Skin epidermis (tissue), 12 donors: ENCODE measurements at regions not wholly inside any gene's neighbourhood (a gene's known extent, or its start where the extent isn't known, plus 50 kb on each side); places are given as distances from the start of the nearest gene placed in this dataset.

ENCODE experiments used
- H3K27ac ChIP-seq, 21 experiments: fragments of 200-600 bp; sonication (generic) in 11 of 21; one replicate each; pipeline ENCODE4 v1.5.0; 2020; ENCODE audit warnings: mild to moderate bottlenecking in 3 of 21, inconsistent platforms in 2 of 21, moderate library complexity in 2 of 21
- H3K4me3 ChIP-seq, 7 experiments: fragments of 200-600 bp; sonication (generic) in 2 of 7; one replicate each; pipeline ENCODE4 v1.5.0; 2020; ENCODE audit warnings: inconsistent platforms in 2 of 7, mild to moderate bottlenecking in 2 of 7, moderate library complexity in 1 of 7

DNA sequence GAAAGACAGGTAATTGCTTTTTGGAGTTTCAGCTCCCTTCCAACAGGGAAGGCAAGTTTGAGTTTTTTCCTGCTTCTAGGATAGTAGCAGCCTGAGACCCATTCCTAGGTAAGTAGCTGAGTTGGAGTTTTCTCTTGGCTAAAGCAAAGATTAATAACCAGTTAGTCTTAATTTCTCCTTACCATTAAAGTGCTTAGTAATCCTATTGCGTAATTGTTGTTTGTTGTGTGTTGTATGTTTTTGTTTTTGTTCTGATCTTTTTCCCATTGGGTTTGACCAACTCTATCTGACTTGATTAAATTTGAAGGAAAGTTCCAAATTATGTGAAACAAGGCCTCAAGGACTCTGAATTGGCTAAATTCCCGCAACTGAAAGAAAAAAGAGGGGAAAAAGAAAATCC is 83.5 kb downstream of the TBX22 start:
- H3K4me3 ChIP-seq = no peak overlapping the region
- H3K27ac ChIP-seq = no peak overlapping the region

DNA sequence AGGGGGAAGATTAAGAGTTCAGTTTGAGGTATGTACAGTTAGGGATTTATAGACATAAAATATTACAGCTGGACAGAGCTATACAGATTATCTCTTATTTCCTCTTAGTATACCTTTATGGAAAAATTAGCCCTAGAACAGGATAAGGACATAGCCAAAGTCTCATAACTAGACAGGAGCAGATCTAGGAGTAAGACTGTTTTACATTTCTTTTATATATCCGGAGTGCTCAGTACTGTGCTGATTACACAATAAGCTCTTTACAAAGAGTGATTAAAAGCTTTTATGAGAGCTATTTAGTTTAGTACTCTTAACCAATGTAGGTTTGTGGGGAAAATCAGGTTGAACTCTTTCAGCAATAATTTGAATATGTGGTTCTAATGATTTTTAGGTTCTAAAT is 105.8 kb downstream of the TBX22 start:
- Histone ChIP-seq H3K27ac (no peak overlapping the region), H3K4me3 (no peak overlapping the region)

DNA sequence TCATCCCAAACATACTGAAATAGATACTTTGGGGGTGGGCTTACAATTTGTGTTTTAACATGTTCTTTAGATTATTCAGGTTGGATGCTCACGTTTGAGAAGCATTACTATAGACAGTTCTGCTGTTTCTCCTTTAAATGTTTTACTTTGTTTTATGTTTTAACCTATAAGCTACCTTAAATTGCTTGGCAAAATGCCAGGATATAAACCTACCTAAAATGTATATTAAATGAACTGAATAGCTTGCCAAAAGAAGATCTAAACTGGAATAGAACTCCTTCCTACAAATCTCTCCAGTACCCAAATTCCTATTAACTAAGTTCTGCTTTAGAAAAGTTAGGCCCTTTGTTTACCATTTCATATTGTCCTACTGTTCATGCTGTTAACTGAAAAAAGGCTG is 124.4 kb downstream of the TBX22 start:
- Histone ChIP-seq H3K4me3 (no peak overlapping the region), H3K27ac (no peak overlapping the region)

DNA sequence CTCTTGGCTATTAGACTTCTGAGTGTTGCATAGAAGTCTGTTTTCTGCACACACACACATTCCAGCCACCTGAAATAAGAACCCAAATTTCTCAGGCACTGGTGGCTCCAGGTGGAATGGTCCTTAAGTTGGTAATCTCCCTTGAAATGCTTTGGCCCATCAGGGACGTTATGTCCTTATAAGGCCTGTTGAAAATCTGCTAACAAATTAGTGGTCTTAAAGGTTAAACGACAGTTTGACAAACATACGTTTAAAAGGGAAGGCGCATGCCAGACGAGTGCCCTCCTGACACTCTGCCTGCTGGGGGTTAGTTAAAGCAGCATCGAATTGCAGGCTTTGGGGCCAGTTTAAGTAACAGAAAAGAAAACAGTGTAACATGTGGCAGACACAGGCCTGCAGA is 125.0 kb downstream of the TBX22 start:
- Histone ChIP-seq H3K27ac (no peak overlapping the region), H3K4me3 (no peak overlapping the region)

GRCh38 chrX:80170581-80170980 is 156.0 kb downstream of the TBX22 start:
- Histone ChIP-seq H3K4me3 (no peak overlapping the region), H3K27ac (no peak overlapping the region)

DNA sequence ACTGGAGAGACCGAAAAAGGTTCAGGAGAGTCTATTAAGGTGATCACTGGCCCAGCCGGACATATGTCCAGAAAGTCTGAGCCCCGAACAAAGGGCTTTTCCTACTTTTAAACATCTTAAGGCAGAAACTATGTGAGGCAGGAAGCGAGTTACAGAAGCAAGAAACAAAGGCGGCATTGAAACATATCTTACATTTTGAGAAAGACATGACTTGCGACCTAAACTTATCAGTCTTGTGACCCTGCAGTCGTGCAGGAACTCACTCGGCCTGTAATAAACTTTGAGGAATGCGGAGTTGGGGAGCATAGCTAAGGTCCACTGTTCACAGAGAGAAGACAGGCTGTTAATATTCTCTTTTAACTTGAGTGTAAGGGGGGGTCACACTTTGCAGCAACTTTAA is 158.7 kb downstream of the TBX22 start:
- Histone ChIP-seq H3K4me3 (no peak overlapping the region), H3K27ac (no peak overlapping the region)

- H3K4me3 ChIP-seq = no peak overlapping the region
- no peak overlapping the region for H3K27ac ChIP-seq
Observed at GRCh38 chrX:80174925-80175574, 160.5 kb downstream of the TBX22 start.

DNA sequence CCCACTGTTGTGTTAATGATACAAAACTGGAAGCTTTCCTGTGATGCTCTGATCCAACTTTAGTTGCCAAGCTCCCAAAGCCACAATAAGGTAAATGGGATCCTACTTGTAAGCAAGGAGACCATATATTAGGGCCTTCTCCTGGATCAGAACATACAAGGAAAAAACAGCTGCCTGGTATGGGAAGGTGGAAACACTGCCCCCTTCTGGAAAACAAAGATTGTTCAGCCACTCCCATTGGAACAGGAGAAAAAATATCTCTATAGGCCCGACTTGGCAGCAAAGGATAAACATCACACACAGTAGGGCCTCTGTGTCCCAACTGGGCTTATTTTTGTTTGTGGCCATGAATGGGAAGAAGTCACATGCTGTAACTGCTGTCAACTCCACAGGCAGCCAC is 166.5 kb downstream of the TBX22 start:
- no peak overlapping the region for H3K4me3 ChIP-seq
- H3K27ac ChIP-seq = no peak overlapping the region

DNA sequence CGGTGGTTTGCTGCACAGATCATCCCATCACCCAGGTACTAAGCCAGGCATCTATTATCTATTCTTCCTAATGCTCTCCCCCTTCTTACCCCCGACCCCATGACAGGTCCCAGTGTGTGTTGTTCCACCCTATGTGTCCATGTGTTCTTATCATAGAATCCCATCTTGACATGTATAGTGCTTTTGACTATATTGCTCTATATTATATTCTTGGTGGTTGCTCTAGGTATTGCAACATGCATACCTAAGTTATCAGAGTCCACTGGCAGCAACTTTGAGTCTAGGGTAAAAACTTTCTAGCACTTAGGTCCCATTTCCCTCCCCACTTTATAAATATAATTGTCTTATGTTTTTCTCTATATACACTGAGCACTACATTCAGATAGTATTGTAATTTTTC is 170.3 kb downstream of the TBX22 start:
- H3K27ac ChIP-seq = no peak overlapping the region
- no peak overlapping the region for H3K4me3 ChIP-seq

GRCh38 chrX:80206647-80207046 is 192.1 kb downstream of the TBX22 start:
- no peak overlapping the region for H3K27ac ChIP-seq
- H3K4me3 ChIP-seq = no peak overlapping the region

GRCh38 chrX:80207327-80207726 is 192.8 kb downstream of the TBX22 start:
- Histone ChIP-seq H3K4me3 (no peak overlapping the region), H3K27ac (no peak overlapping the region)

- Histone ChIP-seq H3K4me3 (no peak overlapping the region), H3K27ac (no peak overlapping the region)
Observed at GRCh38 chrX:80216086-80216485, 201.5 kb downstream of the TBX22 start.

DNA sequence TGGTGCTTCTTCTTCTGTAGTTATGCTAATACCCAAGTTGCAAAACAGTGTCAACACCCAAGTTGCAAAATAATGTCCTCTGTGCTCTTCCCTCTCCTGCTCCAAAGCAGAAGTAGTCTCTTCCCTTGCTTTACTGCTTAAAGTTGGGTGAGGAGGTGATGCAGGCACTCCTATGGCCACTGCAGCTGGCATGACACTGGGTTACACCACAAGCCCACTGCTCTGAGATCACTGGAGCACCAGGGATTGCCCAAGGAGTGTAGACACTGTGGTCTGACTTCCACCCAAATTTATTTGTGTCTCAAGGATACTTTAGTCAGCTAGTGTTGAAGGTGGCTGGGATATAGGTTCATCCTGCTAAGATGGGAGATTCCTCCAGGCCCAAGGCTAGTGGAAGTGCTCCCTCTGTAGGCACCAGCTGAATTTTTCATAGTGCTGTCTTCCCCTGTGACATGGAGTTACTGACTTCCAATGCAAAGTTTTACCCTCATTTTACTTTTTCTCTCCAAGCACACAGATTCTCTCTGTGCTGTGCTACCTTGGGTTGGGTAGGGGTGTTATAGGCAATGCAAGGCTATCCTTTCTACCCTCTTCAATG is 196.2 kb upstream of the TENT5D start:
- Histone ChIP-seq H3K4me3 (no peak overlapping the region), H3K27ac (no peak overlapping the region)

- H3K4me3 ChIP-seq = no peak overlapping the region
- H3K27ac ChIP-seq = no peak overlapping the region
Observed at GRCh38 chrX:80229626-80230025, 190.6 kb upstream of the TENT5D start.

DNA sequence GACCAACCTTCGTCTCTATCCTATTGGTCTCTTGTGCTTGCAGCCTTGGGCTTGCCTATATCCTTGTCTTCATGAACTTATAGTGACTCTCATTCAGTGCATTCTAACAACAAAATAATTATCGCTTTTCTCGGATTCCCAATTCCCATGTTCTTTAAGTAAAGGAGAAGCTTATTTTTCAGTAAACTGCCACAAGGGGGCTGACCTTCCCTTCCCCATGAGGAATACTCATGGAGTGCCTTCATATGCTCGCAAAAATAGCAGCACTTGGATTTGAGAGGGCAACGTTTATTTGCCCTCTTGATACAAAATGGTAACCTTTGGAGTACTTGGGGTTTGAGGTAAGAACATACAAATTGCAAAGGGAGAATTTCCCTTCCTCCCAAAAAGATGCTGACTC is 183.2 kb upstream of the TENT5D start:
- Histone ChIP-seq H3K27ac (no peak overlapping the region), H3K4me3 (no peak overlapping the region)

DNA sequence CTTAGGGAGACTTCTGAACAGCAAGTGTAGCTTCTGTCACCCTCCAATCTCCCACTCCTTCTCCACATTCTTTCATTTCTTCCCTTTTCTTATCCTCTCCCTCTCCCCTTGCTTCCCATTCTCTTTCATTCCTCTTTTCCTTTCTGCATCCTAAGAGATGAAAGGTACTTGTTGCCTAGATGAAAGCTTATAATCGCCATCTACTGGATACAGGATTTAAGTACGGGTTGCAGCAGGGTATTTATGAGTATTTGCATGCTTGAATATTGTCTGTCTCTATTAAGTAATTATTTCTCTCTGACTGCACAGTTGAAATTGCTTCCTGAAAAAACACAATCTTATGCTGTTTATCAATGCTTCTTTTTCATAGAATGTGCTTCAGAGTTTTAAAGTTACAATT is 174.0 kb upstream of the TENT5D start:
- no peak overlapping the region for H3K4me3 ChIP-seq
- no peak overlapping the region for H3K27ac ChIP-seq

- no peak overlapping the region for H3K4me3 ChIP-seq
- no peak overlapping the region for H3K27ac ChIP-seq
Observed at GRCh38 chrX:80266287-80266686, 154.0 kb upstream of the TENT5D start.

DNA sequence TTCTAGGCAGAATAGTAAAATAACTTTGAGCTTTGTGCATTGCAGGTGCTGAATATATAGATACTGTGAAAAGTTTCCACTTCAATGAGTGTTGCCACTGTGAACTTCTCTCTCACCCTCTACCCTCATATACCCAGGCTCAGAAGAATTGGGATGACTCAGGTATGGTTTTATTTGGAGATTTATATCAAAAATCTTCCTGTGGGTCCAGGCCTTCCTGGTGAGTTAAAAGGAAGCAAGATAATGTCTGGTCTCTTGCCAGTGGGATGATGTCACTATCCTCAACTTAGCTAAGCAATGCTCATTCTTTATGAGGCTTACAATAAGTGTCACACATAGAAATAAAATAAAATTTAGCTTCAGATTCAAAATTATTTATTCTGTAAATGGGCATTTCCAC is 153.3 kb upstream of the TENT5D start:
- no peak overlapping the region for H3K27ac ChIP-seq
- H3K4me3 ChIP-seq = no peak overlapping the region

GRCh38 chrX:80267790-80268189 is 152.5 kb upstream of the TENT5D start:
- no peak overlapping the region for H3K4me3 ChIP-seq
- H3K27ac ChIP-seq = no peak overlapping the region

GRCh38 chrX:80282535-80282934 is 137.7 kb upstream of the TENT5D start:
- Histone ChIP-seq H3K27ac (no peak overlapping the region), H3K4me3 (no peak overlapping the region)

DNA sequence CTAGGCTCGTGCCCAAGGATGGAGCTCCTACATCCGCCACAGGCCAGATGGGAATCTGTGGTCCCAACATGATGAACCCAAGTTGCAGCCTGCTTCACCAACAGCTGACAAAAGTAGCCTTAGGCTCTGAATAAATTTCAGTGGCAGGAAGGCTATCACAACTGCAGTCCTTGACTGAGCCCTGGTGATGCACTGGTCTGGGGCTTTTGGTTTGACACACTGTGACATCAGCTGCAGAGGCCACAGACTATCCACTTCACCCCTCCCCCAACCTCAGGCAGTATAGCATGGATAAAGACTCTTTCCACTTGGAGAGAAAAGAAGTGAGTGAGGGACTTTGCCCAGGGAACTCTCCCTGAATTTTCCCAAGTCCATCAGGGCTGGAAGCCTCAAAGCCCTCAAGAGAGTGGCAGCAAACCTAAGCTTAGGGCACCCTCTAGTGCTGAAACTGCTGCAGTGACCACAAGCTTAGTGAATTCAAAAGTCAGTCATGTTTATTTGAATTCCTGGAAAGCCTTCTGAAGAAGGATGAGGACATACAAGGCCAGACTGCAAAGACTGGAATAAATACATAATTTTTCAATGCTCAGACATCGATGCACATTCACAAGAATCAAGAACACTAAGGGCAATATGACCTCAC is 135.0 kb upstream of the TENT5D start:
- H3K27ac ChIP-seq = no peak overlapping the region
- no peak overlapping the region for H3K4me3 ChIP-seq

DNA sequence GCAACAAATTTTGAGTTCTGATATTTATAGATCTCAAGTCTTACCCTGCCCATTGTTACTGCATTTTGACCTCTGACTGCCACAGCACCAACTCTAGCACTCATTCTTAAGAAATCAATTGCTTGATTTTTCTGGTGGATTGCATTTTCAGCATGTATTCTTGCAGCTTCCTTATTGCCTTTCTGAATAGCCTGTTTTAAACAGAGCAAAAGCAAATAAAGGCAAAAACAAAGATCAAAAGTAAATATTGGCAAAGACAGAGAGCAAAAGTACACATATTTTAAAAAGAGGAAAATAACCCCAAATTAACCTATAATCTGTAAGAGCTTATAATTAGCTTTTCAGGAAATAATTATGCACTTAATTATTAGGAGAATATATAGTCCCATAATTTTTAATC is 129.4 kb upstream of the TENT5D start:
- H3K27ac ChIP-seq = no peak overlapping the region
- H3K4me3 ChIP-seq = no peak overlapping the region
